ENCODE measurements at regions not wholly inside any gene's neighbourhood (a gene's known extent, or its start where the extent isn't known, plus 50 kb on each side); places are given as distances from the start of the nearest gene placed in this dataset.

DNA sequence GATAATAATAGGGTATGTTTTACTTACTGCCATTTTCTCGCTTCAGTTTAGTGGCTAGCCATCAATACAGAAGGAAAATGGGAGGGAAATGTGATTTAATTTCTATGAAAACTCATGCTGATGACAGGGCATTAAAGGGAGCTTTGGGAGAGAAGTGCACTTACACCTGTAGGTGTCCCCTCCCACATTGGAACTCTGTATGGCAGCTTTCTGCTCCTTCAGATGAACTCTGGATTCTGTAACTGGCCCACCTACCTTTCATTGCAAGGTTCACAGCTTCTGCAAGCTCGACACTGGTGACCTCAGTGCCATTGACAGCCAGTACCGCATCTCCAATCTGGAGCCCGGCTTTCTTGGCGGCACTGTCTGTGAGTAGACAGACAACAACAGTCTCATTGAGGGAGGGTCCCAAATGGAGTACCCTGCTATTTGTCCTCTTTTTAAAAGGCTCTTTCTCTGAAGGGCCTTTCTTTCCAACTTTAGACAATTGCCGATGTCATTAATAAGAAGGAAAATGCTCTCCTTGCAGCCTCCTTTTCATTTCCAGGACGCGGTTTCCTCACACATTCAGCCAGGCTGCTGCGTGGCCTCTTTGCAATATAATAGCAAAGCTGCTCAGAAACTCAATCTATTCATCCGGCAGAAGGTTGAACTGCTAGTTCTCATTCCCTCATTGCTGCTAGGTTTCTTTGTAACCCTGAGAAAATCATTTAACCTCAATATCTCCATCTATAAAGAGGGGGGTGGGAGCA is 63.6 kb downstream of the NUDT12 start:
- no peaks in the 10 kb centered on the region for H3K4me1 ChIP-seq (ENCODE audit: control insufficient read depth, insufficient read depth, low read depth, low read length)
- no peaks in the 10 kb centered on the region for H3K27me3 ChIP-seq (ENCODE audit: control insufficient read depth in 1 of 2, insufficient read depth in 1 of 2, low read length in 2 of 2)
- H2BK15ac ChIP-seq (ENCODE audit: low read depth, poor library complexity, severe bottlenecking) = no peak overlapping the region
- H2BK120ac ChIP-seq (ENCODE audit: low read depth, low read length) = no peak overlapping the region
- H2AFZ ChIP-seq (ENCODE audit: low read depth, low read length) = no peak overlapping the region
- no peak overlapping the region for H2BK12ac ChIP-seq (ENCODE audit: low read length in 2 of 2)
- no peak overlapping the region for H3K4me2 ChIP-seq (ENCODE audit: low read length, poor library complexity, severe bottlenecking)
- no peak overlapping the region for H3K9ac ChIP-seq (ENCODE audit: low read length)
- H3K23ac ChIP-seq (ENCODE audit: low read length in 2 of 2) = no peak overlapping the region
- no peak overlapping the region for H3K4me3 ChIP-seq (ENCODE audit: insufficient read depth in 1 of 2, low read depth in 1 of 2, low read length in 2 of 2)
- H3K36me3 ChIP-seq (ENCODE audit: control insufficient read depth in 1 of 2, insufficient read depth in 2 of 2, low read depth in 1 of 2, low read length in 2 of 2) = no peaks in the 10 kb centered on the region
- H4K8ac ChIP-seq (ENCODE audit: low read length) = no peak overlapping the region
- no peak overlapping the region for H2AK5ac ChIP-seq (ENCODE audit: low read length, severe bottlenecking)
- WGBS = 64% methylated on average over 10 of the region's 10 CpGs
- peak overlapping the region in 1 of 2 experiments; percentile 4 for H3K4ac ChIP-seq (ENCODE audit: low read depth in 1 of 2, low read length in 2 of 2)
- no peaks in the 10 kb centered on the region for H3K79me1 ChIP-seq (replicated peaks; ENCODE audit: low read length, poor library complexity, severe bottlenecking)
- H3K18ac ChIP-seq (ENCODE audit: low read depth in 1 of 2, low read length in 2 of 2) = peak overlapping the region in 1 of 2 experiments; percentile 19
- H3K27ac ChIP-seq (ENCODE audit: low read length, poor library complexity, severe bottlenecking) = no peak overlapping the region
- H3K9me3 ChIP-seq (ENCODE audit: control insufficient read depth, low read length) = no peaks in the 10 kb centered on the region
- H3K14ac ChIP-seq (ENCODE audit: low read length in 2 of 2) = no peak overlapping the region
- no peak overlapping the region for H4K91ac ChIP-seq (ENCODE audit: low read length)
- no peak overlapping the region for H2BK5ac ChIP-seq (ENCODE audit: low read depth, low read length, poor library complexity, severe bottlenecking)
- DNase-seq = no peak

DNA sequence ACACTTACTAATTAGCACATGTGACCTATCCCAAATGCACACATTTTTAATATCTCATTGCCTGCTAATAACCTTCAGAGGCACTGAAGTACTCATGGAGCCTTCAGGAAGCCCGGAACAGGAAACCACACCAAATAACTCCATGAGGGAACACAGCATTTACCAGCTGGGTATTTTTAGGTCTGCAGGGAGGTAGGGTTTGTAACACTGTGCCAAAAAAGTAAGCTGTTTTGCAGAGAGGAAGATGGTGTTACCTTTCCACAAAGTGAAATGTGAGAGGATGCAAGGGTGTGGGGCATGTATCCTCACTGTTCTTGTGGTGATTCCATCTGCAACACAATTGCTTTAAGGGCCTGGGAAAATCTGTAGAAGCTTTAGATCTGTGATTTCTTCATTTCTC is 64.4 kb downstream of the NUDT12 start:
- Histone ChIP-seq H3K27ac (ENCODE audit: low read length, poor library complexity, severe bottlenecking) (no peak overlapping the region), H2BK120ac (ENCODE audit: low read depth, low read length) (no peak overlapping the region)
- no CpG with 5 or more reads among the region's 1 CpG for WGBS

DNA sequence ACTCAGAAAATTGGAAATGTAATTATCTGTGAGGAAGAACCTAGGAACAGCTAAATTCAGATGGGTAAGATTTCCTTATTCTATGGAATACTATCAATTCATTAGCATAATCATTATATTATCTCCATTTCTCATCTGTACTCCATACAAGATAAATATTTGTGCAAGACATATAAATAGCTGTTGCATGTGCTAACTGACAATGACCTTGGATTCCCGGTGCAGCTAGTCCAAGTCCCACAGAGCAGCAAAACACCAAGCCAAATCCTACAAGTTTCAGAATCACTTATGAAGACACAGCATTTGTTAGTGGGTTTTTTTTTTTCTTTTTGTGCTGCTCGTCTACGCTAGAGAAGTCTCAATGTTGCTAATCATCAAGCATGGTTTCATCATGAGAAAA is 64.8 kb downstream of the NUDT12 start:
- no peak overlapping the region for H3K9ac ChIP-seq (ENCODE audit: low read length)
- H4K8ac ChIP-seq (ENCODE audit: low read length) = no peak overlapping the region
- no peak overlapping the region for H2BK15ac ChIP-seq (ENCODE audit: low read depth, poor library complexity, severe bottlenecking)
- H3K36me3 ChIP-seq (ENCODE audit: control insufficient read depth in 1 of 2, insufficient read depth in 2 of 2, low read depth in 1 of 2, low read length in 2 of 2) = no peaks in the 10 kb centered on the region
- H3K4me1 ChIP-seq (ENCODE audit: control insufficient read depth, insufficient read depth, low read depth, low read length) = no peaks in the 10 kb centered on the region
- no peak overlapping the region for H4K91ac ChIP-seq (ENCODE audit: low read length)
- H3K18ac ChIP-seq (ENCODE audit: low read depth in 1 of 2, low read length in 2 of 2) = no peak overlapping the region
- peak; percentile 23 for DNase-seq
- no peaks in the 10 kb centered on the region for H3K79me1 ChIP-seq (replicated peaks; ENCODE audit: low read length, poor library complexity, severe bottlenecking)
- H2BK5ac ChIP-seq (ENCODE audit: low read depth, low read length, poor library complexity, severe bottlenecking) = no peak overlapping the region
- no peaks in the 10 kb centered on the region for H3K27me3 ChIP-seq (ENCODE audit: control insufficient read depth in 1 of 2, insufficient read depth in 1 of 2, low read length in 2 of 2)
- H2AFZ ChIP-seq (ENCODE audit: low read depth, low read length) = no peak overlapping the region
- no peak overlapping the region for H3K4me3 ChIP-seq (ENCODE audit: insufficient read depth in 1 of 2, low read depth in 1 of 2, low read length in 2 of 2)
- no peak overlapping the region for H2BK120ac ChIP-seq (ENCODE audit: low read depth, low read length)
- H3K27ac ChIP-seq (ENCODE audit: low read length, poor library complexity, severe bottlenecking) = no peak overlapping the region
- H3K4me2 ChIP-seq (ENCODE audit: low read length, poor library complexity, severe bottlenecking) = no peak overlapping the region
- no peaks in the 10 kb centered on the region for H3K9me3 ChIP-seq (ENCODE audit: control insufficient read depth, low read length)
- H2AK5ac ChIP-seq (ENCODE audit: low read length, severe bottlenecking) = no peak overlapping the region
- H3K4ac ChIP-seq (ENCODE audit: low read depth in 1 of 2, low read length in 2 of 2) = no peak overlapping the region
- 83% methylated on average over 3 of the region's 3 CpGs for WGBS
- no peak overlapping the region for H3K23ac ChIP-seq (ENCODE audit: low read length in 2 of 2)
- no peak overlapping the region for H3K14ac ChIP-seq (ENCODE audit: low read length in 2 of 2)
- no peak overlapping the region for H2BK12ac ChIP-seq (ENCODE audit: low read length in 2 of 2)

More for the DNA sequence above, 64.4 kb downstream of the NUDT12 start:
- H3K27me3 ChIP-seq (ENCODE audit: control insufficient read depth in 1 of 2, insufficient read depth in 1 of 2, low read length in 2 of 2) = no peaks in the 10 kb centered on the region
- peak overlapping the region in 1 of 2 experiments; percentile 35 for H3K18ac ChIP-seq (ENCODE audit: low read depth in 1 of 2, low read length in 2 of 2)
- H3K23ac ChIP-seq (ENCODE audit: low read length in 2 of 2) = no peak overlapping the region
- H3K4me1 ChIP-seq (ENCODE audit: control insufficient read depth, insufficient read depth, low read depth, low read length) = no peaks in the 10 kb centered on the region
- no peak overlapping the region for H2BK12ac ChIP-seq (ENCODE audit: low read length in 2 of 2)
- H3K79me1 ChIP-seq (replicated peaks; ENCODE audit: low read length, poor library complexity, severe bottlenecking) = no peaks in the 10 kb centered on the region
- no peaks in the 10 kb centered on the region for H3K9me3 ChIP-seq (ENCODE audit: control insufficient read depth, low read length)
- no peak overlapping the region for H2BK15ac ChIP-seq (ENCODE audit: low read depth, poor library complexity, severe bottlenecking)
- no peak overlapping the region for H4K8ac ChIP-seq (ENCODE audit: low read length)
- H3K14ac ChIP-seq (ENCODE audit: low read length in 2 of 2) = no peak overlapping the region
- H2BK5ac ChIP-seq (ENCODE audit: low read depth, low read length, poor library complexity, severe bottlenecking) = no peak overlapping the region
- H3K4me3 ChIP-seq (ENCODE audit: insufficient read depth in 1 of 2, low read depth in 1 of 2, low read length in 2 of 2) = no peak overlapping the region
- H4K91ac ChIP-seq (ENCODE audit: low read length) = no peak overlapping the region
- H2AK5ac ChIP-seq (ENCODE audit: low read length, severe bottlenecking) = no peak overlapping the region
- no peak for DNase-seq
- H3K9ac ChIP-seq (ENCODE audit: low read length) = no peak overlapping the region
- H3K36me3 ChIP-seq (ENCODE audit: control insufficient read depth in 1 of 2, insufficient read depth in 2 of 2, low read depth in 1 of 2, low read length in 2 of 2) = no peaks in the 10 kb centered on the region
- no peak overlapping the region for H3K4me2 ChIP-seq (ENCODE audit: low read length, poor library complexity, severe bottlenecking)
- H2AFZ ChIP-seq (ENCODE audit: low read depth, low read length) = no peak overlapping the region
- no peak overlapping the region for H3K4ac ChIP-seq (ENCODE audit: low read depth in 1 of 2, low read length in 2 of 2)

DNA sequence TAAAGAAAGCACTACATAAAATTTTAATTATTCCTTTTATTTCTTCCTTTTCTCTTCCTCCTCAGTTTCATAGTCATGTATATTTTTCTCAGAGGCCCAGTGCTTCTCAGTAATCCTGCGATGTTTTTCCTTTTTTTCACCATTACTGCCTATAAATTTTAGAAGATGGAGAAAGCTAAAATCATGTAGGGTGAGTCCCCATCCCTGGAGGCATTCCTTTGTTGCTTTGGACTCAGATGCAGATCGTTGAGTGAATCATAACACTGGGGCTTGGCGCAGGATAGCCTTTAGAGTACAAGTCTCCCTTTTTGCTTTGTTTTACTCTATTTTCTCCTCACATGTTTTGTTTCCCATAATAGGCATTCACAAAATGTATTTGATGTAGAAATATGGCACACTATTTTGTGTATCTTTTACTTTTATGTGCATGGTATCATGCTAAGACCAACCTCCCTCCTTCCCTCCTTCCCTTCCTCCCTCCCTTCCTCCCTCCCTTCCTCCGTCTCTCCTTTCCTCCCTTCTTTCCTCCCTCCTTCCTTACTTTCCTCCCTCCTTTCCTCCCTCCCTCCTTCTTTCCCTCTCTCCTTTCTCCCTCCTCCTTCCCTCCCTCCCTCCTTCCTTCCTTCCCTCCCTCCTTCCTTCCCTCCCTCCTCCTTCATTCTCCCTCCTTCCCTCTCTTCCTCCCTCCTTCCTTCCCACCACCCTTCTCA is 72.4 kb downstream of the NUDT12 start:
- WGBS = 86% methylated on average over 2 of the region's 4 CpGs
- Histone ChIP-seq H3K4me3 (ENCODE audit: insufficient read depth in 1 of 2, low read depth in 1 of 2, low read length in 2 of 2) (no peak overlapping the region), H3K4ac (ENCODE audit: low read depth in 1 of 2, low read length in 2 of 2) (no peak overlapping the region)

More for the DNA sequence above, 72.4 kb downstream of the NUDT12 start:
- H3K4me1 ChIP-seq (ENCODE audit: control insufficient read depth, insufficient read depth, low read depth, low read length) = no peaks in the 10 kb centered on the region
- no peak overlapping the region for H2BK15ac ChIP-seq (ENCODE audit: low read depth, poor library complexity, severe bottlenecking)
- H2AFZ ChIP-seq (ENCODE audit: low read depth, low read length) = no peak overlapping the region
- H4K91ac ChIP-seq (ENCODE audit: low read length) = no peak overlapping the region
- H3K23ac ChIP-seq (ENCODE audit: low read length in 2 of 2) = no peak overlapping the region
- no peaks in the 10 kb centered on the region for H3K79me1 ChIP-seq (replicated peaks; ENCODE audit: low read length, poor library complexity, severe bottlenecking)
- no peaks in the 10 kb centered on the region for H3K9me3 ChIP-seq (ENCODE audit: control insufficient read depth, low read length)
- no peak overlapping the region for H2AK5ac ChIP-seq (ENCODE audit: low read length, severe bottlenecking)
- no peak overlapping the region for H2BK5ac ChIP-seq (ENCODE audit: low read depth, low read length, poor library complexity, severe bottlenecking)
- no peak overlapping the region for H2BK12ac ChIP-seq (ENCODE audit: low read length in 2 of 2)
- H3K27me3 ChIP-seq (ENCODE audit: control insufficient read depth in 1 of 2, insufficient read depth in 1 of 2, low read length in 2 of 2) = no peaks in the 10 kb centered on the region
- no peaks in the 10 kb centered on the region for H3K36me3 ChIP-seq (ENCODE audit: control insufficient read depth in 1 of 2, insufficient read depth in 2 of 2, low read depth in 1 of 2, low read length in 2 of 2)
- no peak overlapping the region for H3K18ac ChIP-seq (ENCODE audit: low read depth in 1 of 2, low read length in 2 of 2)
- no peak overlapping the region for H3K14ac ChIP-seq (ENCODE audit: low read length in 2 of 2)
- no peak overlapping the region for H2BK120ac ChIP-seq (ENCODE audit: low read depth, low read length)
- no peak overlapping the region for H3K27ac ChIP-seq (ENCODE audit: low read length, poor library complexity, severe bottlenecking)
- H4K8ac ChIP-seq (ENCODE audit: low read length) = no peak overlapping the region
- no peak overlapping the region for H3K9ac ChIP-seq (ENCODE audit: low read length)
- no peak for DNase-seq
- no peak overlapping the region for H3K4me2 ChIP-seq (ENCODE audit: low read length, poor library complexity, severe bottlenecking)
